ENCODE measurements at regions not wholly inside any gene's neighbourhood (a gene's known extent, or its start where the extent isn't known, plus 50 kb on each side); places are given as distances from the start of the nearest gene placed in this dataset.

DNA sequence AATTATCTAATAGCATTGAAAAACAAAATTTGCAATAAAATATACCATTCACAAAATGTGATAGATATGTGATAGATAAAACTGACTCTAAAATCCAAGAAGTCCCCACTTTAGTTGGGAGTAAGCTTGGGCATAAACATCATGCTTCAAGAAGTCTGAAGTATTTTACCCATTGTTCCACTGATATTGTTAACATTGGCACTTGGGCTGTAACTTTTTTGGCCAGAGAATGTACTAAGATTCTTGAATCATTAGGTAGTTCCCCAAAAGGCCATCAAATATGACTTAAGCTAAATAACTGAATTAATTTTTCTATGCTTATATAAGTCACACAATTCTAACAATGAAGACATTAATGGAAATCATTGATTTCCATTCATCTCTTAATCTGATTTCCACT, 413.6 kb downstream of the CDH2 start:
- Mint-ChIP-seq H3K4me3 (ENCODE audit: low read depth, unreplicated experiment) (no peak overlapping the region), H3K9me3 (ENCODE audit: low read depth, unreplicated experiment) (no peaks in the 10 kb centered on the region), H3K4me1 (ENCODE audit: low read depth, unreplicated experiment) (no peaks in the 10 kb centered on the region), H3K27ac (ENCODE audit: unreplicated experiment) (no peak overlapping the region), H3K36me3 (ENCODE audit: insufficient read depth, unreplicated experiment) (no peaks in the 10 kb centered on the region), H3K27me3 (ENCODE audit: unreplicated experiment) (no peaks in the 10 kb centered on the region)
- no TSS peak for BruUV-seq (replicated peaks)
- DNase-seq = no peak
- intact Hi-C loops (cut with micrococcal nuclease; ENCODE audit: unreplicated experiment) = no loop called here
- CTCF ChIA-PET = no interaction called here
- TF ChIP-seq, protein P1, sequence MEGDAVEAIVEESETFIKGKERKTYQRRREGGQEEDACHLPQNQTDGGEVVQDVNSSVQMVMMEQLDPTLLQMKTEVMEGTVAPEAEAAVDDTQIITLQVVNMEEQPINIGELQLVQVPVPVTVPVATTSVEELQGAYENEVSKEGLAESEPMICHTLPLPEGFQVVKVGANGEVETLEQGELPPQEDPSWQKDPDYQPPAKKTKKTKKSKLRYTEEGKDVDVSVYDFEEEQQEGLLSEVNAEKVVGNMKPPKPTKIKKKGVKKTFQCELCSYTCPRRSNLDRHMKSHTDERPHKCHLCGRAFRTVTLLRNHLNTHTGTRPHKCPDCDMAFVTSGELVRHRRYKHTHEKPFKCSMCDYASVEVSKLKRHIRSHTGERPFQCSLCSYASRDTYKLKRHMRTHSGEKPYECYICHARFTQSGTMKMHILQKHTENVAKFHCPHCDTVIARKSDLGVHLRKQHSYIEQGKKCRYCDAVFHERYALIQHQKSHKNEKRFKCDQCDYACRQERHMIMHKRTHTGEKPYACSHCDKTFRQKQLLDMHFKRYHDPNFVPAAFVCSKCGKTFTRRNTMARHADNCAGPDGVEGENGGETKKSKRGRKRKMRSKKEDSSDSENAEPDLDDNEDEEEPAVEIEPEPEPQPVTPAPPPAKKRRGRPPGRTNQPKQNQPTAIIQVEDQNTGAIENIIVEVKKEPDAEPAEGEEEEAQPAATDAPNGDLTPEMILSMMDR (IDR thresholded peaks at IDR 0.05; ENCODE audit: unreplicated experiment) = no peak

DNA sequence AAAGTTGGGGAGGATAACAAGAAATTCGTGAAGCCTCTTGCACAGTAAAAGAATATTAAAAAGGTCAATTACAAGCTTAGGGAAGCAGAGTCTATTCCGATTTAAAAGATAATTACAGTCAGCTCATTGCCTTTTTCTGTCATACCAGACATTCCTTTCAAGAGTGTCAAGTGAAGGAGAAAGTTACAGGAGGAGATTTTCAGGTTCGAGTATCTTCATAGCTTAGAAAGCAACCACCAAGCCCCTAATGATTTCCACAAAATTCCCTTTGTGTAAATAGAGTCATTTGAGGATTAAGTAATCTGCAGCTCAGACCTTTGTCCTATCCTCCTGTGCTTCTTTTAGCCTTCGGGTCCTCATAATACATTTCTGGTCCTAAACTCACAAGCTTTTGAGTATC, 414.9 kb downstream of the CDH2 start:
- intact Hi-C loops (cut with micrococcal nuclease; ENCODE audit: unreplicated experiment) = no loop called here
- Mint-ChIP-seq H3K27ac (ENCODE audit: unreplicated experiment) (no peak overlapping the region), H3K4me1 (ENCODE audit: low read depth, unreplicated experiment) (no peaks in the 10 kb centered on the region), H3K27me3 (ENCODE audit: unreplicated experiment) (no peaks in the 10 kb centered on the region), H3K9me3 (ENCODE audit: low read depth, unreplicated experiment) (no peaks in the 10 kb centered on the region), H3K36me3 (ENCODE audit: insufficient read depth, unreplicated experiment) (no peaks in the 10 kb centered on the region), H3K4me3 (ENCODE audit: low read depth, unreplicated experiment) (no peak overlapping the region)
- CTCF ChIA-PET = no interaction called here
- TF ChIP-seq, protein P1 (IDR thresholded peaks at IDR 0.05; ENCODE audit: unreplicated experiment) = no peak
- no peak for DNase-seq
- BruUV-seq (replicated peaks) = no TSS peak

DNA sequence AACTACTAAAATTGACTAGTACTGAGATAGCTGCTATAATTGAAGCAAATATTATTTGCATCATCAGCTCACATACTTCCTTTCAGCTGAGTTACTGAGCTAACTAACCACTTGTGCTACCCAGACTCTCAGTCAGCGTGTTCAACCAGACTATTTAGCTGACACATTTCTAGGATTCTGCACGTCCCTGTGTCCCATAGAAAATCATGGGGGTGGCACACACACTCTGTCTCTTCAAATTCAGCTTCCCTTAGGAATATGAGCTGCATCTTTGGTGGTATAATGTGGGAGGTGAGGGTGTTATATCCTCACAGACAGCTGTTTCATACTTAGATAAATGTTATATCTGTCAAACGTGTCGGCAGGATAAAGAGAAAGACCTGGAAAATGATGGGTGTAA, 424.0 kb downstream of the CDH2 start:
- Mint-ChIP-seq H3K36me3 (ENCODE audit: insufficient read depth, unreplicated experiment) (no peaks in the 10 kb centered on the region), H3K27ac (ENCODE audit: unreplicated experiment) (no peak overlapping the region), H3K4me1 (ENCODE audit: low read depth, unreplicated experiment) (no peaks in the 10 kb centered on the region), H3K4me3 (ENCODE audit: low read depth, unreplicated experiment) (no peak overlapping the region), H3K27me3 (ENCODE audit: unreplicated experiment) (no peaks in the 10 kb centered on the region), H3K9me3 (ENCODE audit: low read depth, unreplicated experiment) (no peaks in the 10 kb centered on the region)
- no TSS peak for BruUV-seq (replicated peaks)
- intact Hi-C loops (cut with micrococcal nuclease; ENCODE audit: unreplicated experiment) = loop anchor here (5.0 kb wide), 2 partner anchors 66 to 391 kb away; no protein-coding TSS in a partner anchor
- DNase-seq = no peak
- CTCF ChIA-PET = interaction anchor here (1.8 kb wide), 1 partner anchor 148 kb away, joined by 7 read pairs; no protein-coding TSS in a partner anchor
- TF ChIP-seq, protein P1 (IDR thresholded peaks at IDR 0.05; ENCODE audit: unreplicated experiment) = no peak

DNA sequence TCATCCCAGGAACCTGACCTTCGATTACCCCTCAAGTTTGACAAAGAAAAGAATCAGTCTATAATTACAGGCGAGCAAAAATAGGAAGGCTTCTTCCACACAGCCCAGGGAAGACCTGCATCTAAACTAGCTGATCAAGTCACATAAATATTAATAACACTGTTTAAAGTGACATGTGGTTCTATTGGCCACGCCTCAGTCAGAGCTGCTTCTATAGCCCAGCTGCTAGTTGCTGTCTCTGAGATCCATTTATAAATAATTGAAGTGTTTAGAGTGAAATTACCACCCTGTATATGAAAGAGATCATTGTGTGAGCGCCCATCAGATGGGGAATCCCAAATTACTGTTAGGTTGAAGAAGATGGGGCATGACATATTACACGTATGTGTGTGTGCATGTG, 426.0 kb downstream of the CDH2 start:
- Mint-ChIP-seq H3K27ac (ENCODE audit: unreplicated experiment) (no peak overlapping the region), H3K4me1 (ENCODE audit: low read depth, unreplicated experiment) (no peaks in the 10 kb centered on the region), H3K4me3 (ENCODE audit: low read depth, unreplicated experiment) (no peak overlapping the region), H3K27me3 (ENCODE audit: unreplicated experiment) (no peaks in the 10 kb centered on the region), H3K9me3 (ENCODE audit: low read depth, unreplicated experiment) (no peaks in the 10 kb centered on the region), H3K36me3 (ENCODE audit: insufficient read depth, unreplicated experiment) (no peaks in the 10 kb centered on the region)
- BruUV-seq (replicated peaks) = no TSS peak
- intact Hi-C loops (cut with micrococcal nuclease; ENCODE audit: unreplicated experiment) = loop anchor here (1.0 to 5.0 kb wide), 3 partner anchors 64 to 389 kb away; no protein-coding TSS in a partner anchor
- TF ChIP-seq, protein P1 (IDR thresholded peaks at IDR 0.05; ENCODE audit: unreplicated experiment) = no peak
- CTCF ChIA-PET = interaction anchor here (0.9 to 2.9 kb wide), 7 partner anchors 18 to 450 kb away, joined by 3 to 102 read pairs (median 6); no protein-coding TSS in a partner anchor
- no peak for DNase-seq

Data from Calu3 (cell line).